ENCODE measurements at regions not wholly inside any gene's neighbourhood (a gene's known extent, or its start where the extent isn't known, plus 50 kb on each side); places are given as distances from the start of the nearest gene placed in this dataset.

DNA sequence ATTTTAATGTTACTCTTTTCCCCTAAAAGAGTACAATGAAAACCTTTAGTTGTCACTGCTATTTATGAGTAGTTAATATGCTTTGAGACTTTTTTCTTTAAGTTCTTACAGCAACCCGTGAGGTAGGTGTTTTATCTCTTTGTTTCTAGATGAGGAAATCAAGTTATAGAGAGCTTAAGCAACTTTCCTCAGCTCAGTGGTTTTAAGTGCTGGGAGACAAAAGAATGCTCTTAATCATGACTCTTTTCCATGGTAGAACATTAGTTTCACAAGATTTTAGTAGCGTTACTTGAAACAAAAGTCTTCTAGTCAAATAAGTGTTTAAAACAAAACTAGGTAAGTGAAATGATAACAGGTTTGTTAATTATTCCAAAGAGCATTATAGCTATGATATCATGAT, 354.7 kb upstream of the PITX2 start:
- TF ChIP-seq EP300 (IDR thresholded peaks at IDR 0.05) = no peak
- TF ChIP-seq CTCF (IDR thresholded peaks at IDR 0.05) = no peak
- no peak for TF ChIP-seq RFX5 (IDR thresholded peaks at IDR 0.05)
- TF ChIP-seq HDAC2 (IDR thresholded peaks at IDR 0.05) = no peak
- TF ChIP-seq PHF8 (IDR thresholded peaks at IDR 0.05; ENCODE audit: borderline replicate concordance, low read depth) = no peak
- TF ChIP-seq POLR2A (IDR thresholded peaks at IDR 0.05; ENCODE audit: low read length) = no peak
- TF ChIP-seq CEBPB (IDR thresholded peaks at IDR 0.05) = no peak
